ENCODE measurements at regions not wholly inside any gene's neighbourhood (a gene's known extent, or its start where the extent isn't known, plus 50 kb on each side); places are given as distances from the start of the nearest gene placed in this dataset.

GRCh38 chr21:31543191-31543590 lies 116.3 kb upstream of the SOD1 start:
- Mint-ChIP-seq H3K27ac (ENCODE audit: unreplicated experiment) (no peak overlapping the region), H3K4me3 (ENCODE audit: unreplicated experiment) (no peak overlapping the region), H3K4me1 (ENCODE audit: unreplicated experiment) (no peaks in the 10 kb centered on the region), H3K27me3 (ENCODE audit: unreplicated experiment) (no peaks in the 10 kb centered on the region), H3K36me3 (ENCODE audit: unreplicated experiment) (no peaks in the 10 kb centered on the region), H3K9me3 (ENCODE audit: unreplicated experiment) (no peaks in the 10 kb centered on the region)
- DNase-seq (ENCODE audit: extremely low spot score, unreplicated experiment): no peak
- no peak for TF ChIP-seq CTCF (IDR thresholded peaks at IDR 0.05)

GRCh38 chr21:31538816-31539215 lies 120.7 kb upstream of the SOD1 start:
- H3K4me1 Mint-ChIP-seq (ENCODE audit: unreplicated experiment): no peaks in the 10 kb centered on the region
- H3K4me3 Mint-ChIP-seq (ENCODE audit: unreplicated experiment): no peak overlapping the region
- no peaks in the 10 kb centered on the region for H3K9me3 Mint-ChIP-seq (ENCODE audit: unreplicated experiment)
- no peaks in the 10 kb centered on the region for H3K36me3 Mint-ChIP-seq (ENCODE audit: unreplicated experiment)
- TF ChIP-seq CTCF (IDR thresholded peaks at IDR 0.05): no peak
- no peak overlapping the region for H3K27ac Mint-ChIP-seq (ENCODE audit: unreplicated experiment)
- H3K27me3 Mint-ChIP-seq (ENCODE audit: unreplicated experiment): no peaks in the 10 kb centered on the region
- no peak for DNase-seq (ENCODE audit: extremely low spot score, unreplicated experiment)

DNA sequence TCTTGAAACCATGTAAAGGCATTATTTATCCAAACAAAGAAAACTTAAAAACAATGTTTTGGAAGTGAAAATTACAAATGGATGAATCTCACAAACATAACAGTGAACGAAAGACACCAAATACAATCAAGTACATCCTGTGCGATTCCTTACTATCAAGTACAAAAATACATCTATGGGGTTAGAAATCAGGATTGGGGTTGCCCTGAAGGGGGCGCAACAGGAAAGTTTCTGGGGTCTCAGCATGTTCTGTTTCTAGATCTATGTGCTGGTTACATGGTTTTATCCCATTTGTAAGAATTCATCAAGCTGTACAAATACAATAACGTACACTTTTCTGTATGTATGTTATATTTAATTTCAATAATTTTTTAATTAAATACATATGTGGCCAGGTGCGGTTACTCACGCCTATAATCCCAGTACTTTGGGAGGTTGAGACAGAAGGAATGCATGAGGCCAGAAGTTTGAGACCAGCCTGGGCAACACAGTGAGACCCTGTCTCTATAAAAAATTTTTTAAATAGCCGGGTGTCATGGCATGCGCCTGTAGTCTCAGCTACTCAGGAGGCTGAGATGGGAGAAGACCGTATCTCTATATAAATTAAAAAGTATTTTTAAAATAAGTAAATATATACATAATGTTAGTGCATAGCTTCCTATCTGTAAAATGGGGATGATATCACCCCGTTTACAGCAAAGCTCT lies 121.5 kb upstream of the SOD1 start:
- Mint-ChIP-seq H3K9me3 (ENCODE audit: unreplicated experiment) (no peaks in the 10 kb centered on the region), H3K4me1 (ENCODE audit: unreplicated experiment) (no peaks in the 10 kb centered on the region), H3K27ac (ENCODE audit: unreplicated experiment) (no peak overlapping the region), H3K27me3 (ENCODE audit: unreplicated experiment) (no peaks in the 10 kb centered on the region), H3K4me3 (ENCODE audit: unreplicated experiment) (no peak overlapping the region), H3K36me3 (ENCODE audit: unreplicated experiment) (no peaks in the 10 kb centered on the region)
- TF ChIP-seq CTCF (IDR thresholded peaks at IDR 0.05): peak; percentile 22
- no peak for DNase-seq (ENCODE audit: extremely low spot score, unreplicated experiment)

DNA sequence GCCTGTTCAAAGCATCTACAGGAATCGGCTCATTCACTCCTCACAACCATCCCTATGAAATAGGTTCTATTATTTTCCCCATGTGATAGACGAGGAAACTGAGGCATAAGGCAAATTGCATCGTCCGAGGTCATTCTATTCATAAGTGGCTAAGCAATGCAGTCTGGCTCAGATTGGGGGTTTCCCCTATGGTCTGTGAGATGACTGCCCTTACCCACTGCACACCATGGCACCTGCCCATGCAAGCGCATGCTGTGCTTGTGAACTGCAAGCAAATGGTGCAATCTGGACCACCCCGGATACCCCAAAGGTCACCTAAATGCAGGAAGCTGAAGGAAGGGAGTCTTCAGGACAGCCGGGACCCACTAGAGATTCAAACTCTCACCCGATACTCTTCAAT lies 123.4 kb upstream of the SOD1 start:
- H3K36me3 Mint-ChIP-seq (ENCODE audit: unreplicated experiment): no peaks in the 10 kb centered on the region
- no peaks in the 10 kb centered on the region for H3K9me3 Mint-ChIP-seq (ENCODE audit: unreplicated experiment)
- no peak overlapping the region for H3K27ac Mint-ChIP-seq (ENCODE audit: unreplicated experiment)
- no peak for TF ChIP-seq CTCF (IDR thresholded peaks at IDR 0.05)
- no peak overlapping the region for H3K4me3 Mint-ChIP-seq (ENCODE audit: unreplicated experiment)
- peaks cover 8% of the 10 kb centered on the region for H3K4me1 Mint-ChIP-seq (ENCODE audit: unreplicated experiment)
- DNase-seq (ENCODE audit: extremely low spot score, unreplicated experiment): no peak
- H3K27me3 Mint-ChIP-seq (ENCODE audit: unreplicated experiment): no peaks in the 10 kb centered on the region

DNA sequence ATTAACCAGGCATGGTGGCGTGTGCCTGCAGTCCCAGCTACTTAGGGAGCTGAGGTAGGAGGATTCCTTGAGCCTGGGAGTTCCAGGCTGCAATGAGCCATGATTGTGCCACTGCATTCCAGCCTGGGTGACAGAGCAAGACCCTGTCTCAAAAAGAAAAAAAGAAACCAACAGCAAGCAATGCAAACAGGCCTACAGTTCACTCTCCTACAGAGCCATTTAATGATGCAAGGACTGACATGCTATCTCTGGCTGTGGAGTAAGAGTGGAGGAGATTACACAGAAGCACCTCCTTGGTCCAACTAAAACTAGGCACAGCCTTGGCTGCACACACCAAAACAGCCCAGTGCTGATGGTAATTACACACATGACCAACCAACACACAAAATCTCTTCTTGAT lies 127.5 kb upstream of the SOD1 start:
- Mint-ChIP-seq H3K27ac (ENCODE audit: unreplicated experiment) (no peak overlapping the region), H3K36me3 (ENCODE audit: unreplicated experiment) (no peaks in the 10 kb centered on the region), H3K4me1 (ENCODE audit: unreplicated experiment) (peaks cover 34% of the 10 kb centered on the region), H3K27me3 (ENCODE audit: unreplicated experiment) (no peaks in the 10 kb centered on the region), H3K4me3 (ENCODE audit: unreplicated experiment) (no peak overlapping the region), H3K9me3 (ENCODE audit: unreplicated experiment) (no peaks in the 10 kb centered on the region)
- no peak for DNase-seq (ENCODE audit: extremely low spot score, unreplicated experiment)
- no peak for TF ChIP-seq CTCF (IDR thresholded peaks at IDR 0.05)

Data from osteocyte (in vitro differentiated cells).